ENCODE measurements at regions not wholly inside any gene's neighbourhood (a gene's known extent, or its start where the extent isn't known, plus 50 kb on each side); places are given as distances from the start of the nearest gene placed in this dataset.

- H3K4me3 ChIP-seq = no peak overlapping the region
- TF ChIP-seq POLR2A (IDR thresholded peaks at IDR 0.05) (no peak), CTCF (IDR thresholded peaks at IDR 0.05) (no peak)
- H3K27me3 ChIP-seq = no peaks in the 10 kb centered on the region
- H3K4me1 ChIP-seq = no peaks in the 10 kb centered on the region
- no peak overlapping the region for H3K27ac ChIP-seq
- intact Hi-C loops (cut with DNase I; ENCODE audit: low total_unique reads) = no loop called here
- no peaks in the 10 kb centered on the region for H3K36me3 ChIP-seq
- DNase-seq = no peak
- no peaks in the 10 kb centered on the region for H3K9me3 ChIP-seq
These were observed 403.8 kb downstream of the SHISA9 start for GRCh38 chr16:13305019-13305755.

DNA sequence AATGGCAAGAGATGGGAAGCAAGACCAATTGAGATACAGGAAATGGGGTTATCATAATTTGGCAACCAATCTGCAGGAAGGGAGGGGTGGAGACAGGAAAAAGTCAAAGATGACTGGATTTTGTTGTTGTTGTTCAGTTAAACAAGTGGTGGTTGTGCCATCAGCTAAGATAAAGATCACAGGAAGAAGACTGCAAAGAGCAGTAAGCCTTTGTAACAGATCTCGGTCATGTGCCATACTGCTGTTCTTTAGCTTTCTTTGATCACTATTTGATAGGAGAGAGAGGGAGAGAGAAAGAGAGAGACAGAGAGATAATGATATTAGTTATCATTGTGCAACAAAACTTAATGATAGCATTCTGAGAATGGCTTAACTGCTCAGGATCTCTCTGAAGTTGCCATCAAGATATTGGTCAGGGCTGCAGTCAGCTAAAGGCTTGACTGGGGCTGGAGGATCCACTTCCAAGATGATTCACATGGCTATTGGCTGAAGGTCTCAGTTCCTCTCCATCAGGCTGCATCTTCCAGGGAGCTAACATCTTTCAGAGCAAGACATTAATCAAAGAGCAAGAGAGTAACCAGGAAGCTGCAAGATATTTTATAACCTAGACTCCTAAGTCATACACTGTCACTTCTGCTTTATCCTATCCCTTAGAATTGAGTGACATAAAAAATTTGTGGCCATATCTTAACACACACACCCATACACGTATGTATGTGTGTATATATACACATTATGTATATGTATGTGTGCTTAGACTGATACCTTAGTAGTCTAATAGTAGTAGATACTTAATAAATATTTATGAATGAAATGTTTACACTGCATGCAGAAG lies 405.0 kb downstream of the SHISA9 start:
- Histone ChIP-seq H3K4me3 (no peak overlapping the region), H3K4me1 (no peaks in the 10 kb centered on the region), H3K36me3 (no peaks in the 10 kb centered on the region), H3K9me3 (no peaks in the 10 kb centered on the region), H3K27me3 (no peaks in the 10 kb centered on the region), H3K27ac (no peak overlapping the region)
- no peak for DNase-seq
- intact Hi-C loops (cut with DNase I; ENCODE audit: low total_unique reads) = no loop called here
- TF ChIP-seq CTCF (IDR thresholded peaks at IDR 0.05) (no peak), POLR2A (IDR thresholded peaks at IDR 0.05) (no peak)

DNA sequence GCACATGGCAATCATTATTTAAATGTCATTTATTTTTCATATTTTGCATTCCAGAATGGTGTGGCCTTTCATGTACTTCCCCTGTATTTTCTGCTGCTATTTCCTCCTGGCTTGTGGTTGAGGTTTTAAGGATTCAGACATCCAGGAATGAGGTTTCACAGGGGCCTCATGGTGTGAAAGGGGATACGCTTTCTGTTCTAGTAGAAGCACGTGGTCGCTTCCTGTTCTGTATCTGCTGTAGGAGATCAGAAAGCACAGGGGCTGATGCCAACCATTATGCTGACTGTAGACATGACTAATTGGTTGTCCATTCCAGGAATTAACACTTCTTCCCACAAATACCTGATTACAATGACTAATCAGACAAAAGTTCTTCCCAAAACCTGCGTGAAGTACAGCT lies 405.9 kb downstream of the SHISA9 start:
- intact Hi-C loops (cut with DNase I; ENCODE audit: low total_unique reads) = no loop called here

DNA sequence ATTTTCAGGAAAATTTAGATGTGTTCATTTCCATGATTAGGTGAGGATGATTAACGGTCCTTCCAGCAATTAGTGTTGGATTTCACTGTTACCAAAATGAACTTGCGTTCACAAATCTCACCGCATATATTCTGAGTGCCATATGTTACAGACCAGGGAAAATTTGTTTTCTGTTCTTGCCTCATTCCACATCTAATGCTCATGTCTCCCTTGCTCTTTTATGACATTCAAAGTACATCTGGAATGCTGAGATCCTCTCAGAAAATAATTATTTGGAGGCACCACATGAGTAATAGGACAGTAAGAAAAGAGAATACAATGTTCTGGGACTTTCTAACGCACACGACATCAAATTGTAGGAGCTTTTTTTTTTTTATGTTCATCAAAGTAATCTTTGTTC lies 406.5 kb downstream of the SHISA9 start:
- H3K36me3 ChIP-seq = no peaks in the 10 kb centered on the region
- intact Hi-C loops (cut with DNase I; ENCODE audit: low total_unique reads) = no loop called here
- no peaks in the 10 kb centered on the region for H3K27me3 ChIP-seq
- no peak for DNase-seq
- H3K27ac ChIP-seq = no peak overlapping the region
- TF ChIP-seq CTCF (IDR thresholded peaks at IDR 0.05) (no peak), POLR2A (IDR thresholded peaks at IDR 0.05) (no peak)
- H3K9me3 ChIP-seq = no peaks in the 10 kb centered on the region
- H3K4me3 ChIP-seq = no peak overlapping the region
- no peaks in the 10 kb centered on the region for H3K4me1 ChIP-seq

More for the DNA sequence above, 405.9 kb downstream of the SHISA9 start:
- Histone ChIP-seq H3K4me1 (no peaks in the 10 kb centered on the region), H3K4me3 (no peak overlapping the region), H3K36me3 (no peaks in the 10 kb centered on the region), H3K9me3 (no peaks in the 10 kb centered on the region), H3K27ac (no peak overlapping the region), H3K27me3 (no peaks in the 10 kb centered on the region)
- no peak for DNase-seq
- no peak for TF ChIP-seq CTCF (IDR thresholded peaks at IDR 0.05)
- TF ChIP-seq POLR2A (IDR thresholded peaks at IDR 0.05) = no peak

- H3K4me1 ChIP-seq = no peaks in the 10 kb centered on the region
- H3K4me3 ChIP-seq = no peak overlapping the region
- intact Hi-C loops (cut with DNase I; ENCODE audit: low total_unique reads) = no loop called here
- no peak for DNase-seq
- no peaks in the 10 kb centered on the region for H3K36me3 ChIP-seq
- TF ChIP-seq POLR2A (IDR thresholded peaks at IDR 0.05) (no peak), CTCF (IDR thresholded peaks at IDR 0.05) (no peak)
- no peaks in the 10 kb centered on the region for H3K27me3 ChIP-seq
- H3K9me3 ChIP-seq = no peaks in the 10 kb centered on the region
- H3K27ac ChIP-seq = no peak overlapping the region
These were observed 410.7 kb downstream of the SHISA9 start for GRCh38 chr16:13312063-13312462.
